T-cell (primary cell): ENCODE measurements at regions not wholly inside any gene's neighbourhood (a gene's known extent, or its start where the extent isn't known, plus 50 kb on each side); places are given as distances from the start of the nearest gene placed in this dataset.
"Not testable (repeated sequence)": the region's sequence is repeated elsewhere in the genome, so short reads cannot be mapped to it uniquely, and the experiment has no call there.

Experiments
- ATAC-seq, 4 experiments: fragments of 200-7000 bp in 3 of 4; fragments of 150-1000 bp in 1 of 4; cut with Tn5 transposase; replicated peaks in 1 of 4; 1 replicate in 3 of 4; 2 replicates in 1 of 4; pipeline ENCODE4 v1.10.0; 2021; ENCODE audit warnings: moderate library complexity in 3 of 4, mild to moderate bottlenecking in 2 of 4, moderate number of reproducible peaks in 1 of 4
- CTCF ChIA-PET, 2 donors: fragments of 300-600 bp; sonication (Branson Sonifier 250); formaldehyde crosslinking; loops; one replicate each; lab custom pipeline; 2022; ENCODE audit warnings: antibody characterized with exemption in 2 of 2; lab: Charles Lee
- POLR2A ChIA-PET, 2 donors: fragments of 300-600 bp; sonication (Branson Sonifier 250); formaldehyde crosslinking; loops; one replicate each; lab custom pipeline; 2022; ENCODE audit warnings: antibody characterized with exemption in 2 of 2; lab: Charles Lee
- DNase-seq, 35 experiments: peaks; one replicate each; pipeline versions ENCODE4 v3.0.0 to v3.0.0-alpha.2; 2013 to 2023
- H3K27ac ChIP-seq: one replicate; pipeline ENCODE4 v1.5.1; 2013; ENCODE audit warnings: low read length
- H3K27me3 ChIP-seq, 2 experiments: replicated peaks in 1 of 2; 1 replicate in 1 of 2; 2 replicates in 1 of 2; pipeline versions ENCODE4 v1.6.1 to v1.7.0; 2013; ENCODE audit warnings: low read length in 1 of 2, mixed read lengths in 1 of 2; ENCODE audit not compliant: control insufficient read depth in 2 of 2, insufficient read depth in 2 of 2; ENCODE audit errors: extremely low read depth in 1 of 2
- H3K36me3 ChIP-seq, 2 donors: 1 replicate in 1 of 2; 2 replicates in 1 of 2; pipeline versions ENCODE4 v1.6.1 to v1.7.0; 2013; ENCODE audit warnings: low read length in 1 of 2; ENCODE audit not compliant: control insufficient read depth in 2 of 2, insufficient read depth in 1 of 2; ENCODE audit errors: extremely low read depth in 1 of 2
- H3K4me1 ChIP-seq, 2 experiments: 1 replicate in 1 of 2; 2 replicates in 1 of 2; pipeline versions ENCODE4 v1.6.1 to v1.7.0; 2013; ENCODE audit warnings: low read length in 2 of 2, mixed read lengths in 1 of 2; ENCODE audit not compliant: insufficient read depth in 2 of 2, control insufficient read depth in 1 of 2; ENCODE audit errors: extremely low read depth in 1 of 2
- H3K4me3 ChIP-seq, 2 donors: 1 replicate in 1 of 2; 2 replicates in 1 of 2; pipeline versions ENCODE4 v1.5.1 to v1.7.0; 2013; ENCODE audit warnings: mild to moderate bottlenecking in 2 of 2, low read length in 1 of 2, moderate library complexity in 1 of 2; ENCODE audit not compliant: control insufficient read depth in 1 of 2; ENCODE audit errors: extremely low read depth in 1 of 2
- H3K9me3 ChIP-seq: 2 replicates; pipeline ENCODE4 v1.7.0; 2013
- H3K27ac Mint-ChIP-seq, 2 donors: one replicate each; pipeline ENCODE4 v1.8.0; 2020 to 2021; ENCODE audit warnings: mild to moderate bottlenecking in 2 of 2, mixed read lengths in 2 of 2
- H3K27me3 Mint-ChIP-seq, 2 donors: one replicate each; pipeline ENCODE4 v1.8.0; 2021 to 2022; ENCODE audit warnings: mixed read lengths in 2 of 2
- H3K36me3 Mint-ChIP-seq: one replicate; pipeline ENCODE4 v1.8.0; 2021; ENCODE audit warnings: mixed read lengths
- H3K4me1 Mint-ChIP-seq, 3 donors: one replicate each; pipeline ENCODE4 v1.8.0; 2020 to 2022; ENCODE audit warnings: mixed read lengths in 3 of 3, mild to moderate bottlenecking in 1 of 3
- H3K4me3 Mint-ChIP-seq, 3 donors: one replicate each; pipeline ENCODE4 v1.8.0; 2020 to 2022; ENCODE audit warnings: mild to moderate bottlenecking in 3 of 3, mixed read lengths in 3 of 3, moderate library complexity in 3 of 3
- H3K9me3 Mint-ChIP-seq, 3 donors: one replicate each; pipeline ENCODE4 v1.8.0; 2020 to 2022; ENCODE audit warnings: mixed read lengths in 3 of 3
- WGBS: methylation state at CpG from one replicate; pipeline ENCODE4 v1.1.5; 2013; ENCODE audit warnings: missing lambda C conversion rate; ENCODE audit not compliant: insufficient coverage; 5-methylcytosine and 5-hydroxymethylcytosine counted together

GRCh38 chr6:169973588-169974467 lies 222.4 kb downstream of the ERMARD start:
- H3K9me3 ChIP-seq, ATAC-seq, H3K27ac ChIP-seq, CTCF ChIA-PET, H3K4me1 Mint-ChIP-seq, POLR2A ChIA-PET, DNase-seq, H3K9me3 Mint-ChIP-seq, H3K4me1 ChIP-seq, H3K27ac Mint-ChIP-seq, H3K36me3 ChIP-seq, H3K4me3 ChIP-seq, H3K4me3 Mint-ChIP-seq, H3K36me3 Mint-ChIP-seq: not testable (repeated sequence)
- peaks cover 0 to 35% of the 10 kb centered on the region in 2 experiments for H3K27me3 ChIP-seq
- H3K27me3 Mint-ChIP-seq: peaks cover 11 to 12% of the 10 kb centered on the region in 2 donors
- 96% methylated on average over 11 of the region's 21 CpGs for WGBS

GRCh38 chr6:169972736-169973135 lies 221.3 kb downstream of the ERMARD start:
- peaks cover 0 to 6% of the 10 kb centered on the region in 2 experiments for H3K4me1 ChIP-seq
- no peaks in the 10 kb centered on the region for H3K36me3 ChIP-seq
- no peak overlapping the region for H3K4me3 ChIP-seq
- DNase-seq: peak in 1 of 35 experiments; percentile 13
- H3K9me3 ChIP-seq: no peaks in the 10 kb centered on the region
- H3K9me3 Mint-ChIP-seq: no peaks in the 10 kb centered on the region
- 65% methylated on average over 2 of the region's 2 CpGs for WGBS
- no peak overlapping the region for H3K4me3 Mint-ChIP-seq
- H3K27me3 Mint-ChIP-seq: peaks cover 11 to 12% of the 10 kb centered on the region in 2 donors
- POLR2A ChIA-PET: no interaction called here
- H3K36me3 Mint-ChIP-seq: no peaks in the 10 kb centered on the region
- H3K27ac ChIP-seq: no peak overlapping the region
- H3K27ac Mint-ChIP-seq: no peak overlapping the region
- CTCF ChIA-PET: no interaction called here
- H3K4me1 Mint-ChIP-seq: no peaks in the 10 kb centered on the region
- peaks cover 0 to 29% of the 10 kb centered on the region in 2 experiments for H3K27me3 ChIP-seq
- ATAC-seq: no peak

- POLR2A ChIA-PET: no interaction called here
- CTCF ChIA-PET: no interaction called here
- no peaks in the 10 kb centered on the region for H3K4me1 Mint-ChIP-seq
- no peak overlapping the region for H3K27ac Mint-ChIP-seq
- Histone ChIP-seq H3K4me1 (peaks cover 0 to 6% of the 10 kb centered on the region in 2 experiments), H3K27ac (no peak overlapping the region), H3K27me3 (peaks cover 0 to 23% of the 10 kb centered on the region in 2 experiments), H3K4me3 (no peak overlapping the region), H3K9me3 (no peaks in the 10 kb centered on the region), H3K36me3 (no peaks in the 10 kb centered on the region)
- no peak for ATAC-seq
- 80% methylated on average over 10 of the region's 15 CpGs for WGBS
- peak in 1 of 35 experiments; percentile 23 for DNase-seq
- no peaks in the 10 kb centered on the region for H3K36me3 Mint-ChIP-seq
- peaks cover 6 to 7% of the 10 kb centered on the region in 2 donors for H3K27me3 Mint-ChIP-seq
- no peaks in the 10 kb centered on the region for H3K9me3 Mint-ChIP-seq
- no peak overlapping the region for H3K4me3 Mint-ChIP-seq
Measured at GRCh38 chr6:169972101-169972651, 220.8 kb downstream of the ERMARD start.

- Mint-ChIP-seq H3K36me3 (no peaks in the 10 kb centered on the region), H3K27ac (no peak overlapping the region), H3K9me3 (no peaks in the 10 kb centered on the region), H3K4me1 (no peaks in the 10 kb centered on the region), H3K4me3 (no peak overlapping the region), H3K27me3 (peaks cover 2 to 6% of the 10 kb centered on the region in 2 donors)
- DNase-seq (peak in 2 of 35 experiments; percentile 4 to 17), ATAC-seq (no peak)
- 88% methylated on average over 38 of the region's 38 CpGs for WGBS
- peaks cover 0 to 17% of the 10 kb centered on the region in 2 experiments for H3K27me3 ChIP-seq
- no peaks in the 10 kb centered on the region for H3K9me3 ChIP-seq
- no peak overlapping the region for H3K4me3 ChIP-seq
- ChIA-PET POLR2A (no interaction called here), CTCF (no interaction called here)
- H3K27ac ChIP-seq: no peak overlapping the region
- no peaks in the 10 kb centered on the region for H3K36me3 ChIP-seq
- peaks cover 0 to 2% of the 10 kb centered on the region in 2 experiments for H3K4me1 ChIP-seq
Measured at GRCh38 chr6:169971081-169971861, 219.8 kb downstream of the ERMARD start.

- Histone ChIP-seq H3K27ac (no peak overlapping the region), H3K27me3 (peaks cover 0 to 12% of the 10 kb centered on the region in 2 experiments), H3K36me3 (no peaks in the 10 kb centered on the region), H3K4me3 (no peak overlapping the region), H3K9me3 (no peaks in the 10 kb centered on the region), H3K4me1 (no peaks in the 10 kb centered on the region)
- ATAC-seq (peak in 1 of 4 experiments; percentile 9), DNase-seq (peak in 2 of 35 experiments; percentile 4 to 20)
- ChIA-PET POLR2A (no interaction called here), CTCF (no interaction called here)
- 92% methylated on average over 19 of the region's 19 CpGs for WGBS
- Mint-ChIP-seq H3K9me3 (no peaks in the 10 kb centered on the region), H3K27ac (no peak overlapping the region), H3K4me3 (no peak overlapping the region), H3K4me1 (no peaks in the 10 kb centered on the region), H3K27me3 (peaks cover 2 to 6% of the 10 kb centered on the region in 2 donors), H3K36me3 (no peaks in the 10 kb centered on the region)
Measured at GRCh38 chr6:169970306-169970988, 219.0 kb downstream of the ERMARD start.
